DMS114 treated with DMSO at 0.1 percent for 48 hours (cell line): ENCODE measurements at regions not wholly inside any gene's neighbourhood (a gene's known extent, or its start where the extent isn't known, plus 50 kb on each side); places are given as distances from the start of the nearest gene placed in this dataset.
"Not testable (repeated sequence)": the region's sequence is repeated elsewhere in the genome, so short reads cannot be mapped to it uniquely, and the experiment has no call there.

Experiments
- DNase-seq: peaks from one replicate; lab custom pipeline; 2025; ENCODE audit not compliant: unreplicated experiment; lab: John Stamatoyannopoulos, UW

- DNase-seq = no peak
Measured at GRCh38 chr5:9813305-9813704, 183.2 kb upstream of the TAS2R1 start.

DNA sequence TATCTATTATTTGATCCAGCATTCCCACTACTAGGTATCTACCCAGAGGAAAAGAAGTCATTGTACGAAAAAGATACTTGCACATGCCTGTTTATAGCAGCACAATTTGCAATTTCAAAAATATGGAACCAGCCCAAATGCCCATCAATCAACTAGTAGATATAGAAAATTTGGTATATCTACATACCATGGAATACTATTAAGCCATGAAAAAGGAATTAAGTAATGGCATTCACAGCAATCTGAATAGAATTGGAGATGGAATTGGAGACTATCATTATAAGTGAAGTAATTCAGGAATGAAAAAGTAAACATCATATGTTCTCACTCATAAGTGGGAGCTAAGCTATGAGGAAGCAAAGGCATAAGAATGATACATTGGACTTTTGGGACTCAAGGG is 177.2 kb upstream of the TAS2R1 start:
- DNase-seq = not testable (repeated sequence)

DNA sequence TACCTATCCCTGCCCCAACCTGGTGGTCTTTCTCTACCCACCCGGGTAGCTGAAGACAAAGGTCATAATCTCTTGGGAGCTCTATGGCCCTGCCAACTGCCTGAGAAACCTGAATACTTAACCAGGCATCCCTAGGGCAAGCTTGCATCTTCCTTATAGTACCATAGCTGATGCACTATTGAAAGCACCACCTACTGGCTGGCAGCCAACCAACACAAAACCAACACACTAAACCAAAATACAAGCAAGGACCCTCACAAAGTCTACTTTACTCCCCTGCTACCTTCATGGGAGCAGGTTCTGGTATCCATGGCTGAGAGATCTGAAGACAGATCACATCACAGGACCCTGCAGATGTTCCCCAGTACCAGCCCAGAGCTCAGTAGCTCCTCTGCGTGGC is 171.8 kb upstream of the TAS2R1 start:
- DNase-seq = no peak

- no peak for DNase-seq
Measured at GRCh38 chr5:9799606-9800005, 169.5 kb upstream of the TAS2R1 start.

DNA sequence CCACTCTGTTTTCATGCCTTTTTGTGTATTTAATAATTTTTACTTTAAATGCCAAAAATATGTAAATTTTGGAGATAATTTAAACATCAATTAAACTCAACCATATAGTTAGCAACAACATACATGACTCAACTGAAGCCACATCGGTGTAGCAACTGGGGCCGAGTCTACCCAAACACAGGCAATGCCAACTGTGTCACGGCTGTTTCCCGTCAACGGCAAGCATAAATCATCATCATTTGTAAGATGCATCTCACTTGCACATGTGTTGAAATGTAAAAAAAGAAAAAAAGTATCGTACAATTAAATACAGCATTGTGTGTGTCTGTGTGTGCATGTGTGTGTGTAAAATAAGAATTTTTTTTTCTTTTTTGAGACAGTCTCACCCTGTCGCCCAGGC is 160.1 kb upstream of the TAS2R1 start:
- no peak for DNase-seq

DNA sequence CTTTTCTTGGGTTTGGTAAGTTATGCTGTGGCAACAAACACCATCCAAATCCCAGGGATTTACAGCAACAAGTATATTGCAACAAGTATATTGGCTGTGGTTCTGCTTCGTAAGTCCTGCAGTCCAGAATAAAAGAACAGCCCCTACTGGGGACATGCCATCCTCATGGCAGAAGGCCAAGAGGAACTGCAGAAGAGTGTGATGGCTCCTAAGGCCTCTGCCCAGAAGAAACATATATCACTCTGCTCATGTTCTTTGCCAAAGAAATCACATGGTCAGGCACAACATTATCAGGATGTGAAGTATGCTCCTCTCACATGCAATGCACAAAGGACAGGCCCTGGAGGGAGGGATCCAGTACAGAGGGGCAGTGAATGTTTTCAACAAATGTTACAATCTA is 159.6 kb upstream of the TAS2R1 start:
- DNase-seq = no peak

DNA sequence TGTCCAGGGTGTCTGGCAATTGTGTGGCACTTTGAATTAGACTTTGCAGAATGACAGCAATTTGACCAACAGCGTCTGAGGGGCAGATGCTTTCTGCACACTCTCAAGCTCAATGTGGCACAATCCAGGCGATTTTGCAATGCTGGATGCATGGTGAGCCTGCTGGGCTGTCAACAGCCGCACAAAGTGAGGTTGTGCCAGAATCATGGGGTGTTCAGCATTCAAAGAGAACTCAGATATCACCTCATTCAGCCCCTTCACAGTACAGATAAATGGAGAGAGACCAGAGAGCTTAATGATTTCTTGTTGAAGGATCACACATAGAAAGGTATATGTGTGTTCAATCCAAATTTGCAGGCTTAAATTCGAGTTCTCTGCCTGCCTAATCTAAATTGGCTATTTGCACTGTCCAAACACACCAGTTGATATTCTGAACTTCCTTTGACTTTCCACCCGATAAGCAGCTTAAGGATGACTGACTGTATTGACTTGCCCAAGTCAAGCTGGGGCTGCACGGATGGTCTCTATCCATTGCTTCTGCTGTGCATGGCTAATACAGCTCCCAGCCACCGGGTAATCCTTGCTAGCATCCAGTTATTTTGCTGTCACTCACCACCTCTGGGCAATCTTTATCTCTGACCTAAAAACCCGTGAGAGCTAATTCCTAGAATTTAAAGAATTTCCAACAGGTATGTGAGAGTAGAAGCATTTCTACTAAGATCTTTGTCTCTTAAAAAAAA is 157.9 kb upstream of the TAS2R1 start:
- DNase-seq = no peak

- no peak for DNase-seq
Measured at GRCh38 chr5:9786380-9787360, 156.5 kb upstream of the TAS2R1 start.

- no peak for DNase-seq
Measured at GRCh38 chr5:9785751-9786150, 155.6 kb upstream of the TAS2R1 start.

- DNase-seq = no peak
Measured at GRCh38 chr5:9784231-9784630, 154.1 kb upstream of the TAS2R1 start.

GRCh38 chr5:9782826-9783560 is 152.8 kb upstream of the TAS2R1 start:
- no peak for DNase-seq

- no peak for DNase-seq
Measured at GRCh38 chr5:9781890-9782289, 151.7 kb upstream of the TAS2R1 start.

DNA sequence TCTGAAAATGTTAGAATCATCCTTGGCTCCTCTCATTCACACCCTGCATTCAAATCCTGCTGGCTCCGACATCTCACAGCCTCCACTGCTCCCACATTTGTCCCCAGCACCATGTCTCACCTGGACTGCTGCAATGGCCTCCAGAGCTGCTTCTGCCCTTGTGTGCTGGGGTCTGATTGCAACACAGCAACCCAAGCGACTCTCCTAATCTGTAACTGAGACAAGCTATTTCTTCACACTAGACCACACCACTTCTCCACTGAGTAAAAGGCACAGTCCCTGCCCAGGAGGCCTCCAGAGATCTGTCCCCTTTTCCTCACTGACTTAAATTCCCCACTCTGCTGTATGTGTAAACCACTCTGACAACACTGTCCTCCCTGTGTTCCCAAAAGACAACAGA is 151.1 kb upstream of the TAS2R1 start:
- no peak for DNase-seq

- DNase-seq = no peak
Measured at GRCh38 chr5:9780501-9780900, 150.3 kb upstream of the TAS2R1 start.

- no peak for DNase-seq
Measured at GRCh38 chr5:9776525-9776924, 146.4 kb upstream of the TAS2R1 start.

DNA sequence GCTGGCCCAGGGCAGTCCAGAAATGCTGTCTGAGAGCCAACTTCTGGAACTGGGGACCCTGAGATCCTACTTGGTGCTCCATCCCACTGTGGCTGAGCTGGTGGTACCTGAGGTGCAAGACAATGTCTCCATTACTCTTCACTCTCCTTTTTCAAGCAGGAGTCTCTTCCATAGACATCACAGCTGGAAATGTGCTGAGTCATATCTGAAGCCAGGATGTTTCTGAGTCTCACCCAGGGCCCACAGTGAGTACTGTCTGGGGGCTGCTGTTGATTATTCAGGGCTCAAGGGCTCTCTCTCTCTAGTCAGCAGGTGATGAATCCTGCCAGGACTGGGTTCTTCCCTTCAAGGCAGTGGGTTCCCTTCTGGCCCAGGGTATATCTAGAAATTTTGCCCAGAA is 145.2 kb upstream of the TAS2R1 start:
- no peak for DNase-seq

DNA sequence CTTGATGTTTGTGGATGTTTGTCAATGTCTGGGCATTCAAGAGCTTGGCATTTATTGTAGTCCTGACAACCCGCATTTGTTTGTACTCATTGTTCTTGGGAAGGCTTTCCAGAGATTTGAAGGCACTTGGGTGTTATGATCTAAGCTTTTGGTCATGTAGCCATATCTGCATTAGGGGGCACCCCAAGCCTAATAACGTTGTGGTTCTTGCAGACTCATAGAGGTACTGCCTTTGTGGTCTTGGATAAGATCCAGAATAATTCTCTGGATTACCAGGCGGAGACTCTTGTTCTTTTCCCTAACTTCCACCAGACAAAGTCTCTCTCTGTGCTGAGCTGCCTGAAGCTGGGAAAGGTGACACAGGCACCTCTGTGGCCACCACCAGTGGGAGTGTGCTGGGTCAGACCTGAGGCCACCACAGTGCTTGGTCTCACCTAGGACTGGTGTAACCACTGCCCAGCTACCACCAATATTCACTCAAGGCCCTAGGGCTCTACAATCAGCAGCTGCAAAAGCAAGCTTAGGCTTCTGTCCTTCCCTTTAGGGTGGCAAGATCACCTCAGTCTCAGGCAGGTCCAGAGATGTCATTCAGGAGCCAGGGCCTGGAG is 144.4 kb upstream of the TAS2R1 start:
- DNase-seq = no peak

DNA sequence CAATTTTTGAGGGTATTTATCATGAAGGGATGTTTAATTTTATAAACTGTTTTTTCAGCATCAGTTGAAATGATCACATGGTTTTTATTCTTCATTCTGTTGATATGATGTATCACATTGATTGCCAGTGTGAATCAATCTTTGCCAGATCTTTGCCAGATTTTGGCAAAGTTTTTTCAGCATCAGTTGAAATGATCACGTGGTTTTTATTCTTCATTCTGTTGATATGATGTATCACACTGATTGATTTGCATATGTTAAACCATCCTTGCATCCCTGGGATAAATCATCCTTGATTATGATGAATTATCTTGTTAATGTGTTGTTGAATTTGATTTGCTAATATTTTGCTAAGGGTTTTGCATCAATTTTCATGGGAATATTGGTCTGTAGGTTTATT is 140.9 kb upstream of the TAS2R1 start:
- DNase-seq = no peak

DNA sequence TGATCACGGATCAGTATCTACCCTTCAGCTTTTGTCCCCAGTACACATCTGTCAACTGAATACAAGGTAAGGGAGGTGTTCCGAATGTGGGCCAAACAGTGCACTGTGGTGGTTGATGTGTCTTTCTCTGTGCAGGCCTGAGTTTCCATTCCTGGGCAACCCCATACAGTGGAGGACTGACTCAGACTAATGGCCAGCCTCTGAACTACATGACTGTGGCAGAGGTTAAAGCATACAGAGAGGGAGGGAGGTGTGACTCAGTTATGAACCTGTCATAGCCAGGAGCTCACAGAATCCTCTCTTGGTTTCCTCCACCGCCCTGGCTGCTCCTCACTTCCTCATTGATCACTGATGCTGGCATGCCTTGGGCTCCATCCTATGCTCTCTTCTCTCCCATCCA is 136.4 kb upstream of the TAS2R1 start:
- no peak for DNase-seq

DNA sequence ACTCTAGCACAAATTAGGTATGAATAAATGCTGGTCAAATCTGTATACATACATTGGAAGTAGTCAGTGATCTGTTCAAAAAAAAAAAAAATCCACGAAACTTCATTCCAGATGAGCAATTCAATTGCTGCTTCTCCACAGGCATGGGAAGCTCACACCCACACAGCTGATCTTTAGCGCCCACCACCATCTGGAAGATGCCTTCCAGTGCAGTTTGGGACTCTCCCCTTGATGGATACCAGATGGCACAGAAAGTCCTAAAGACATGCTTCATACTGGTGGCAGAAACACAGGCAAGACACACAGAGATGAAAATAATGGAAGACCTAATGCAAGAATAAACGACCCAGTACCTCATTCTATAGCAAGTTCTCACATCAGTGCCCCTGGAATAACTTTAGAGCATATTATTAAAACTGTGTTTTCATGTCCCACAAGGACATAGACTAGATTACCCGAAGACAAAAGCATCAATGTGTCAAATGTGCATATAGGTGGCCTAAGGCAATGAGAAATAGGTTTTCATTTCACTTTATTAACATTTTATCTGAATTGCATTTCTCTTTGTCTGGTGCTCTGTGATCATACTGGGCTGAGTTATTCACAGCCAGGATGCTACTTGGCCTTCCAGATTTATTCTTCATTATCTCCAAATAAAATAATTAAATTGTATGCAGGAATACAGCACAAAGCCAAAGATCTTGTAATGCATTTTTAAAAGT is 135.4 kb upstream of the TAS2R1 start:
- DNase-seq = no peak
